ENCODE measurements at regions not wholly inside any gene's neighbourhood (a gene's known extent, or its start where the extent isn't known, plus 50 kb on each side); places are given as distances from the start of the nearest gene placed in this dataset.

- TF ChIP-seq ZNF281 (CRISPR knock-in tag; IDR thresholded peaks at IDR 0.05): no peak
- no peak for TF ChIP-seq ZNF512 (CRISPR knock-in tag; IDR thresholded peaks at IDR 0.05; ENCODE audit: borderline replicate concordance)
Observed at GRCh38 chr6:95417856-95418255, 159.5 kb upstream of the MANEA start (continued).

GRCh38 chr6:95420792-95421191 lies 156.5 kb upstream of the MANEA start:
- no peaks in the 10 kb centered on the region for H3K27me3 Mint-ChIP-seq (ENCODE audit: low read depth)
- TF ChIP-seq E2F5 (CRISPR knock-in tag; IDR thresholded peaks at IDR 0.05): no peak
- no peak for TF ChIP-seq ZNF532 (CRISPR knock-in tag; IDR thresholded peaks at IDR 0.05; ENCODE audit: borderline replicate concordance)
- no peak for TF ChIP-seq USF2 (CRISPR knock-in tag; IDR thresholded peaks at IDR 0.05)
- TF ChIP-seq ATF1 (CRISPR knock-in tag; IDR thresholded peaks at IDR 0.05): no peak
- no peak for TF ChIP-seq ZNF138 (CRISPR knock-in tag; conservative IDR thresholded peaks at IDR 0.05)
- no peak for TF ChIP-seq TP53 (CRISPR knock-in tag; IDR thresholded peaks at IDR 0.05)
- no peak for TF ChIP-seq CREB1 (CRISPR knock-in tag; IDR thresholded peaks at IDR 0.05)
- TF ChIP-seq TCF7 (CRISPR knock-in tag; IDR thresholded peaks at IDR 0.05; ENCODE audit: low read depth): no peak
- TF ChIP-seq ELF4 (CRISPR knock-in tag; IDR thresholded peaks at IDR 0.05; ENCODE audit: low read depth): no peak
- no peak for TF ChIP-seq ZNF396 (CRISPR knock-in tag; IDR thresholded peaks at IDR 0.05; ENCODE audit: borderline replicate concordance)
- no peak for TF ChIP-seq ZSCAN18 (CRISPR knock-in tag; IDR thresholded peaks at IDR 0.05)
- H3K4me3 Mint-ChIP-seq: no peak overlapping the region
- H3K27ac Mint-ChIP-seq: no peak overlapping the region
- ATAC-seq: no peak
- no peak for DNase-seq (ENCODE audit: low spot score)
- H3K36me3 Mint-ChIP-seq: peaks cover 27% of the 10 kb centered on the region
- CTCF ChIA-PET: no interaction called here
- POLR2A ChIA-PET: no interaction called here
- H3K9me3 Mint-ChIP-seq: peaks cover 37% of the 10 kb centered on the region
- H3K4me1 Mint-ChIP-seq: no peaks in the 10 kb centered on the region

Measured in WTC11 (cell line).